GM12892 (cell line): ENCODE measurements at regions not wholly inside any gene's neighbourhood (a gene's known extent, or its start where the extent isn't known, plus 50 kb on each side); places are given as distances from the start of the nearest gene placed in this dataset.

ENCODE experiments used
- POLR2AphosphoS5 ChIP-seq: IDR thresholded peaks from 2 replicates; pipeline ENCODE4 v1.6.1; 2011; ENCODE audit warnings: low read depth, low read length, control low read depth
- TAF1 ChIP-seq: IDR thresholded peaks from 2 replicates; pipeline ENCODE4 v1.6.1; 2011; ENCODE audit warnings: low read depth, mild to moderate bottlenecking, control low read depth, low read length, borderline replicate concordance

GRCh38 chr2:147572622-147573021 lies 272.2 kb upstream of the ACVR2A start:
- TF ChIP-seq POLR2AphosphoS5 (no peak), TAF1 (no peak)
